GM10266 (cell line): ENCODE measurements at regions not wholly inside any gene's neighbourhood (a gene's known extent, or its start where the extent isn't known, plus 50 kb on each side); places are given as distances from the start of the nearest gene placed in this dataset.
"Not testable (repeated sequence)": the region's sequence is repeated elsewhere in the genome, so short reads cannot be mapped to it uniquely, and the experiment has no call there.

Experiments used
- DNase-seq: peaks from one replicate; pipeline ENCODE4 v3.0.0; 2012; ENCODE audit errors: extremely low spot score
- CTCF ChIP-seq: IDR thresholded peaks from 2 replicates; pipeline ENCODE4 v1.5.1; 2012; ENCODE audit warnings: mild to moderate bottlenecking, low read depth; ENCODE audit not compliant: control insufficient read depth, insufficient read depth; ENCODE audit errors: missing control alignments

- no peak for DNase-seq
- TF ChIP-seq CTCF = no peak
These were observed 729.0 kb upstream of the AADAT start for GRCh38 chr4:170818786-170819185.

GRCh38 chr4:170805352-170805751 is 715.6 kb upstream of the AADAT start:
- no peak for TF ChIP-seq CTCF
- DNase-seq = no peak

- no peak for TF ChIP-seq CTCF
- no peak for DNase-seq
These were observed 715.2 kb upstream of the AADAT start for GRCh38 chr4:170804930-170805329.

- DNase-seq = no peak
- no peak for TF ChIP-seq CTCF
These were observed 713.7 kb upstream of the AADAT start for GRCh38 chr4:170803492-170803891.

GRCh38 chr4:170801771-170802170 is 712.0 kb upstream of the AADAT start:
- no peak for DNase-seq
- no peak for TF ChIP-seq CTCF

GRCh38 chr4:170794525-170794924 is 704.8 kb upstream of the AADAT start:
- DNase-seq = no peak
- no peak for TF ChIP-seq CTCF

- not testable (repeated sequence) for DNase-seq
These were observed 698.8 kb upstream of the AADAT start for GRCh38 chr4:170788540-170789051.

GRCh38 chr4:170777663-170778062 is 687.9 kb upstream of the AADAT start:
- TF ChIP-seq CTCF = no peak
- no peak for DNase-seq
